HCT116 (cell line): ENCODE measurements at regions not wholly inside any gene's neighbourhood (a gene's known extent, or its start where the extent isn't known, plus 50 kb on each side); places are given as distances from the start of the nearest gene placed in this dataset.

ENCODE experiments used
- ATAC-seq: fragments of 200-7000 bp; cut with Tn5 transposase; 2 replicates; pipeline ENCODE4 v1.9.1; 2020; ENCODE audit warnings: mild to moderate bottlenecking, moderate library complexity
- BruUV-seq: library from RNA; stranded (reverse); fragments of 400-500 nt; replicated peaks from 2 replicates; lab custom pipeline; 2021; lab: Mats Ljungman, UMichigan
- CTCF ChIA-PET: fragments of 300-600 bp; sonication (Branson Sonifier 250); formaldehyde crosslinking; loops from one replicate; lab custom pipeline; 2021; ENCODE audit warnings: antibody characterized with exemption; lab: Charles Lee
- POLR2A ChIA-PET: fragments of 300-600, 350-600 bp; sonication (Branson Sonifier 250); formaldehyde crosslinking; loops from one replicate; lab custom pipeline; 2021; ENCODE audit warnings: antibody characterized with exemption; lab: Charles Lee
- RAD21 ChIA-PET, 2 experiments: fragments of 300-600 bp; sonication (Branson Sonifier 250); formaldehyde crosslinking; loops; one replicate each; lab custom pipeline; 2023; ENCODE audit warnings: low total read pairs in 2 of 2; ENCODE audit not compliant: uncharacterized antibody in 2 of 2, unreplicated experiment in 2 of 2, low non-redundant PET in 1 of 2; lab: Charles Lee
- DNase-seq: peaks from one replicate; pipeline ENCODE4 v3.0.0-alpha.2; 2010; ENCODE audit warnings: low read depth, low spot score
- H2AFZ ChIP-seq: fragments of 200-600 bp; shearing (Covaris generic), sonication (generic); 2 replicates; pipeline ENCODE4 v1.6.1; 2017; ENCODE audit warnings: low read depth, mixed run types, mixed read lengths, antibody characterized with exemption, low read length; ENCODE audit not compliant: poor library complexity, severe bottlenecking
- H3K27ac ChIP-seq: 2 replicates; pipeline ENCODE4 v1.5.1; 2012; ENCODE audit warnings: low read depth, low read length
- H3K27me3 ChIP-seq: fragments of 200-600 bp; sonication (generic); 2 replicates; pipeline ENCODE4 v1.6.1; 2016; ENCODE audit warnings: mixed run types, low read length, mixed read lengths; ENCODE audit not compliant: insufficient read depth
- H3K36me3 ChIP-seq, 2 experiments: fragments of 200-500 bp in 1 of 2; fragments of 200-600 bp in 1 of 2; sonication (Bioruptor generic) in 1 of 2; sonication (generic) in 1 of 2; 2 replicates each; pipeline versions ENCODE4 v1.5.1 to v1.6.1; 2014 to 2016; ENCODE audit warnings: low read length in 2 of 2, inconsistent platforms in 1 of 2, mixed read lengths in 1 of 2, mixed run types in 1 of 2; ENCODE audit not compliant: insufficient read depth in 2 of 2, control insufficient read depth in 1 of 2
- H3K4me1 ChIP-seq, 2 experiments: fragments of 200-600 bp in 1 of 2; sonication (generic) in 1 of 2; 2 replicates each; pipeline versions ENCODE4 v1.5.1 to v1.6.1; 2012 to 2017; ENCODE audit warnings: low read length in 2 of 2, inconsistent platforms in 1 of 2, mild to moderate bottlenecking in 1 of 2, mixed read lengths in 1 of 2, mixed run types in 1 of 2, moderate library complexity in 1 of 2; ENCODE audit not compliant: insufficient read depth in 2 of 2, control insufficient read depth in 1 of 2
- H3K4me2 ChIP-seq: fragments of 200-600 bp; sonication (generic); 2 replicates; pipeline ENCODE4 v1.6.1; 2017; ENCODE audit warnings: mixed run types, low read length, mixed read lengths
- H3K4me3 ChIP-seq, 2 experiments: fragments of 200-600 bp in 1 of 2; sonication (generic) in 1 of 2; replicated peaks in 1 of 2; 2 replicates each; pipeline ENCODE4 v1.5.1; 2011 to 2016; ENCODE audit warnings: low read length in 2 of 2, control low read depth in 1 of 2, low read depth in 1 of 2, mild to moderate bottlenecking in 1 of 2, mixed read lengths in 1 of 2, mixed run types in 1 of 2
- H3K79me2 ChIP-seq: fragments of 200-600 bp; sonication (generic); 2 replicates; pipeline ENCODE4 v1.6.1; 2017; ENCODE audit warnings: mild to moderate bottlenecking, mixed run types, low read length, moderate library complexity, mixed read lengths; ENCODE audit not compliant: insufficient read depth
- H3K9ac ChIP-seq: fragments of 200-600 bp; sonication (generic); 2 replicates; pipeline ENCODE4 v1.6.1; 2016; ENCODE audit warnings: low read length, mixed read lengths
- H3K9me2 ChIP-seq: fragments of 200-600 bp; sonication (generic), shearing (Covaris generic); 2 replicates; pipeline ENCODE4 v1.6.1; 2017; ENCODE audit warnings: mixed run types, mild to moderate bottlenecking, moderate library complexity; ENCODE audit not compliant: insufficient read depth
- H3K9me3 ChIP-seq, 2 experiments: fragments of 200-500 bp in 1 of 2; fragments of 200-600 bp in 1 of 2; sonication (Bioruptor generic) in 1 of 2; sonication (generic) in 1 of 2; 2 replicates each; pipeline ENCODE4 v1.6.1; 2014 to 2017; ENCODE audit warnings: low read length in 2 of 2, mixed read lengths in 2 of 2, inconsistent platforms in 1 of 2, low read depth in 1 of 2, mild to moderate bottlenecking in 1 of 2, mixed run types in 1 of 2, moderate library complexity in 1 of 2; ENCODE audit not compliant: control insufficient read depth in 1 of 2, insufficient read depth in 1 of 2
- H4K20me1 ChIP-seq: fragments of 200-600 bp; sonication (generic), shearing (Covaris generic); 2 replicates; pipeline ENCODE4 v1.6.1; 2017; ENCODE audit warnings: mixed run types, mild to moderate bottlenecking, moderate library complexity; ENCODE audit not compliant: insufficient read depth
- CEBPB ChIP-seq: IDR thresholded peaks from 2 replicates; pipeline ENCODE4 v1.6.1; 2012; ENCODE audit warnings: low read depth
- EGR1 ChIP-seq: IDR thresholded peaks from 2 replicates; pipeline ENCODE4 v1.6.1; 2012; ENCODE audit warnings: low read depth
- EZH2phosphoT487 ChIP-seq: fragments of 200-600 bp; IDR thresholded peaks from 2 replicates; pipeline ENCODE4 v1.6.1; 2018; ENCODE audit warnings: antibody characterized with exemption, borderline replicate concordance
- SIN3A ChIP-seq: IDR thresholded peaks from 2 replicates; pipeline ENCODE4 v1.6.1; 2012; ENCODE audit warnings: low read depth
- SP1 ChIP-seq: IDR thresholded peaks from 2 replicates; pipeline ENCODE4 v1.6.1; 2012; ENCODE audit warnings: low read depth
- SRF ChIP-seq: IDR thresholded peaks from 2 replicates; pipeline ENCODE4 v1.6.1; 2012; ENCODE audit warnings: low read depth
- TCF7L2 ChIP-seq: IDR thresholded peaks from 2 replicates; pipeline ENCODE4 v1.7.0; 2011; ENCODE audit warnings: borderline replicate concordance, inconsistent platforms; ENCODE audit not compliant: insufficient read depth, insufficient read length; ENCODE audit errors: extremely low read depth
- YY1 ChIP-seq: IDR thresholded peaks from 2 replicates; pipeline ENCODE4 v1.6.1; 2011; ENCODE audit warnings: low read length, low read depth, moderate library complexity, mild to moderate bottlenecking; ENCODE audit not compliant: insufficient replicate concordance; ENCODE audit errors: extremely low read depth
- ZBTB33 ChIP-seq: IDR thresholded peaks from 2 replicates; pipeline ENCODE4 v1.6.1; 2011; ENCODE audit warnings: mild to moderate bottlenecking, low read length, moderate library complexity; ENCODE audit not compliant: insufficient replicate concordance; ENCODE audit errors: extremely low read depth
- ZFX ChIP-seq: fragments of 450-650 bp; IDR thresholded peaks from 2 replicates; pipeline ENCODE4 v1.6.1; 2017
- intact Hi-C: fragments of 100-400 bp; cut with micrococcal nuclease; formaldehyde crosslinking; loops from 2 replicates; pipeline ENCODE4 v1.10.0; 2022
- TF ChIP-seq, protein P1 (sequence below): IDR thresholded peaks from 2 replicates; pipeline ENCODE4 v1.6.1; 2012
- TF ChIP-seq, protein P2 (sequence below): IDR thresholded peaks from 2 replicates; pipeline ENCODE4 v1.6.1; 2012; ENCODE audit warnings: low read depth

GRCh38 chr10:33600381-33600780 is 265.9 kb upstream of the NRP1 start:
- Histone ChIP-seq H2AFZ (no peak overlapping the region), H4K20me1 (no peaks in the 10 kb centered on the region), H3K9me2 (no peaks in the 10 kb centered on the region), H3K9me3 (no peaks in the 10 kb centered on the region; a peak in 1 of 4 replicates), H3K4me3 (no peak overlapping the region), H3K79me2 (no peaks in the 10 kb centered on the region), H3K27me3 (no peaks in the 10 kb centered on the region), H3K27ac (no peak overlapping the region), H3K4me2 (no peak overlapping the region), H3K4me1 (no peaks in the 10 kb centered on the region), H3K9ac (no peak overlapping the region), H3K36me3 (no peaks in the 10 kb centered on the region)
- BruUV-seq, result no TSS peak
- ChIA-PET RAD21 (no interaction called here), POLR2A (no interaction called here), CTCF (no interaction called here)
- no peak for ATAC-seq
- no peak for TF ChIP-seq ZBTB33
- no peak for TF ChIP-seq SP1
- TF ChIP-seq EGR1, result no peak
- TF ChIP-seq YY1, result no peak
- no peak for TF ChIP-seq CEBPB
- TF ChIP-seq, protein P1, sequence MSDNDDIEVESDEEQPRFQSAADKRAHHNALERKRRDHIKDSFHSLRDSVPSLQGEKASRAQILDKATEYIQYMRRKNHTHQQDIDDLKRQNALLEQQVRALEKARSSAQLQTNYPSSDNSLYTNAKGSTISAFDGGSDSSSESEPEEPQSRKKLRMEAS, result no peak
- TF ChIP-seq SRF, result no peak
- no peak for TF ChIP-seq SIN3A
- TF ChIP-seq, protein P2, sequence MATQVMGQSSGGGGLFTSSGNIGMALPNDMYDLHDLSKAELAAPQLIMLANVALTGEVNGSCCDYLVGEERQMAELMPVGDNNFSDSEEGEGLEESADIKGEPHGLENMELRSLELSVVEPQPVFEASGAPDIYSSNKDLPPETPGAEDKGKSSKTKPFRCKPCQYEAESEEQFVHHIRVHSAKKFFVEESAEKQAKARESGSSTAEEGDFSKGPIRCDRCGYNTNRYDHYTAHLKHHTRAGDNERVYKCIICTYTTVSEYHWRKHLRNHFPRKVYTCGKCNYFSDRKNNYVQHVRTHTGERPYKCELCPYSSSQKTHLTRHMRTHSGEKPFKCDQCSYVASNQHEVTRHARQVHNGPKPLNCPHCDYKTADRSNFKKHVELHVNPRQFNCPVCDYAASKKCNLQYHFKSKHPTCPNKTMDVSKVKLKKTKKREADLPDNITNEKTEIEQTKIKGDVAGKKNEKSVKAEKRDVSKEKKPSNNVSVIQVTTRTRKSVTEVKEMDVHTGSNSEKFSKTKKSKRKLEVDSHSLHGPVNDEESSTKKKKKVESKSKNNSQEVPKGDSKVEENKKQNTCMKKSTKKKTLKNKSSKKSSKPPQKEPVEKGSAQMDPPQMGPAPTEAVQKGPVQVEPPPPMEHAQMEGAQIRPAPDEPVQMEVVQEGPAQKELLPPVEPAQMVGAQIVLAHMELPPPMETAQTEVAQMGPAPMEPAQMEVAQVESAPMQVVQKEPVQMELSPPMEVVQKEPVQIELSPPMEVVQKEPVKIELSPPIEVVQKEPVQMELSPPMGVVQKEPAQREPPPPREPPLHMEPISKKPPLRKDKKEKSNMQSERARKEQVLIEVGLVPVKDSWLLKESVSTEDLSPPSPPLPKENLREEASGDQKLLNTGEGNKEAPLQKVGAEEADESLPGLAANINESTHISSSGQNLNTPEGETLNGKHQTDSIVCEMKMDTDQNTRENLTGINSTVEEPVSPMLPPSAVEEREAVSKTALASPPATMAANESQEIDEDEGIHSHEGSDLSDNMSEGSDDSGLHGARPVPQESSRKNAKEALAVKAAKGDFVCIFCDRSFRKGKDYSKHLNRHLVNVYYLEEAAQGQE, result no peak
- no peak for TF ChIP-seq ZFX
- TF ChIP-seq TCF7L2, result no peak
- no peak for TF ChIP-seq EZH2phosphoT487
- no peak for DNase-seq
- intact Hi-C loops, result no loop called here
